ENCODE measurements at regions not wholly inside any gene's neighbourhood (a gene's known extent, or its start where the extent isn't known, plus 50 kb on each side); places are given as distances from the start of the nearest gene placed in this dataset.

DNA sequence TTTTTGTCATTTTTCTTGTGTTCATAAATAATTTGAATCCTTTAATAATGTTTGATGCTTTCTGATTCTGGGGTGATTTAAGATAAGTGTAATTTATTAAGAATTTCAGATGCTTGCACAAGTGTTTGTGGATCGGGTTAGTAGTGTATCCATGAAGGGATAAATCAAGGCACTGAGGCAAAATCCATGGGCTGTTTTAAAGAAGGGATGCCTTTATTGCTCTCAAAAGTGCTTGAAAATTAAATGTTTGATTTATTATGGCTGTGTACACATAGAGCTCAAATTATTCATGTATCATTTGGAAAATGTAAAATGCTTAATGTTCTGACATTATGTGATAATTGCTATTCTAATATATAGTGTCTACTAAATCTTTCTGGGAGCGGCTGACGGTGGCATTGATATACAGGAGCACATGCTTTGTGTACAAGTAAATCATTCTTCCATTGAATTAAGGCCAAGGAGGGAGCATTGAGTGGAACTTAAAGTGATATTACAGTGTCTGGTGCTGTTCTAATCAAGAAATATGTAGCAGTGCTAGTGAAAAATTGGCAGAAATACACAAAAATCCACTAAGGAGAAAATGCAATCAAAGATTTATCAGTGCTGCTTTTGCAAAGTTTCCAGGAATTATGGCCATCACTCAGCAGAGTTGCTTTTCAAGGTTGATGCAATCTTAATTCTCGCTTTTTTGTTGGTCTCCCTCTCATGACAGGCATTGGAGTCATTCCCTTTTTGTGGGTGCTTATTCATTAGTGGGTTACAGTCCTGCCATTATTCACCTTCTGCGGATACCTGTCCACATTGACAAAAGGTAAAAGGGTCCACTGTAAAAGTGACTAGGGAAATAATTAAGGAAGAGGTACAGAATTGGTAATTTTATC is 181.6 kb downstream of the MFSD1 start:
- no peak overlapping the region for H3K9ac ChIP-seq (ENCODE audit: insufficient read depth, low read length)
- TF ChIP-seq EZH2 (IDR thresholded peaks at IDR 0.05; ENCODE audit: low read length, missing control alignments): no peak
- TF ChIP-seq, protein P1, sequence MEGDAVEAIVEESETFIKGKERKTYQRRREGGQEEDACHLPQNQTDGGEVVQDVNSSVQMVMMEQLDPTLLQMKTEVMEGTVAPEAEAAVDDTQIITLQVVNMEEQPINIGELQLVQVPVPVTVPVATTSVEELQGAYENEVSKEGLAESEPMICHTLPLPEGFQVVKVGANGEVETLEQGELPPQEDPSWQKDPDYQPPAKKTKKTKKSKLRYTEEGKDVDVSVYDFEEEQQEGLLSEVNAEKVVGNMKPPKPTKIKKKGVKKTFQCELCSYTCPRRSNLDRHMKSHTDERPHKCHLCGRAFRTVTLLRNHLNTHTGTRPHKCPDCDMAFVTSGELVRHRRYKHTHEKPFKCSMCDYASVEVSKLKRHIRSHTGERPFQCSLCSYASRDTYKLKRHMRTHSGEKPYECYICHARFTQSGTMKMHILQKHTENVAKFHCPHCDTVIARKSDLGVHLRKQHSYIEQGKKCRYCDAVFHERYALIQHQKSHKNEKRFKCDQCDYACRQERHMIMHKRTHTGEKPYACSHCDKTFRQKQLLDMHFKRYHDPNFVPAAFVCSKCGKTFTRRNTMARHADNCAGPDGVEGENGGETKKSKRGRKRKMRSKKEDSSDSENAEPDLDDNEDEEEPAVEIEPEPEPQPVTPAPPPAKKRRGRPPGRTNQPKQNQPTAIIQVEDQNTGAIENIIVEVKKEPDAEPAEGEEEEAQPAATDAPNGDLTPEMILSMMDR (conservative IDR thresholded peaks at IDR 0.05 in 1 of 2, IDR thresholded peaks at IDR 0.05 in 1 of 2; ENCODE audit: low read depth in 1 of 2, low read length in 2 of 2): no peak
- H3K4me2 ChIP-seq (ENCODE audit: extremely low read depth, insufficient read depth, low read length): no peak overlapping the region
- H3K4me1 ChIP-seq (ENCODE audit: control insufficient read depth, extremely low read depth, insufficient read depth, low read length): no peaks in the 10 kb centered on the region
- no peak overlapping the region for H3K27ac ChIP-seq (ENCODE audit: insufficient read depth, low read length)
- H3K9me3 ChIP-seq (ENCODE audit: control insufficient read depth, insufficient read depth, low read depth, low read length): no peaks in the 10 kb centered on the region
- no peak overlapping the region for H2AFZ ChIP-seq (ENCODE audit: low read length)
- no peaks in the 10 kb centered on the region for H4K20me1 ChIP-seq (ENCODE audit: control insufficient read depth, extremely low read depth, insufficient read depth, low read length)
- no peaks in the 10 kb centered on the region for H3K36me3 ChIP-seq (ENCODE audit: control insufficient read depth, insufficient read depth, low read length)
- no peaks in the 10 kb centered on the region for H3K79me2 ChIP-seq (ENCODE audit: control insufficient read depth, insufficient read depth, low read length)
- no peak for DNase-seq (ENCODE audit: low read depth in 2 of 2)
- H3K4me3 ChIP-seq (replicated peaks in 1 of 4; ENCODE audit: control extremely low read depth in 1 of 4, insufficient read depth in 1 of 4, low read depth in 3 of 4, low read length in 4 of 4): no peak overlapping the region
- H3K27me3 ChIP-seq (ENCODE audit: control insufficient read depth, insufficient read depth, low read length): no peaks in the 10 kb centered on the region

DNA sequence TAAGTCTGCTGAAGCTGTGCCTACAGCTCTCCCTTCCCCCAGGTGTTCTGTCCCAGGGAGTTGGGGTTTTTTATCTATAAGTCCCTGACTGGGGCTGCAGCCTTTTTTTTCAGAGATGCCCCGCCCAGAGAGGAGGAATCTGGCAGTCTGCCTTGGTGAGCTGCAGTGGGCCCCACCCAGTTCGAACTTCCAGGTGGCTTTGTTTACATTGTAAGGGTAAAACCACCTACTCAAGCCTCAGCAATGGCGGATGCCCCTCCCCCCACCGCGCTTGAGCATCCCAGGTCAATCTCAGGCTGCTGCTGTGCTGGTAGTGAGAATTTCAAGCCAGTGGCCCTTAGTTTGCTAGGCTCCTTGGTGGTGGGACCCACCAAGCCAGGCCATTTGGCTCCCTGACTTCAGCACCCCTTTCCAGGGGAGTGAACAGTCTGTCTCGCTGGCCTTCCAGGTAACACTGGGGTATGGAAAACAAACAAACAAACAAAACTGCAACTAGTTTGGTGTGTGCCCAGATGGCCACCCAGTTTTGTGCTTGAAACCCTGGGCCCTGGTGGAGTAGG is 189.4 kb downstream of the MFSD1 start:
- no peaks in the 10 kb centered on the region for H3K4me1 ChIP-seq (ENCODE audit: control insufficient read depth, extremely low read depth, insufficient read depth, low read length)
- H3K4me3 ChIP-seq (replicated peaks in 1 of 4; ENCODE audit: control extremely low read depth in 1 of 4, insufficient read depth in 1 of 4, low read depth in 3 of 4, low read length in 4 of 4): no peak overlapping the region
- TF ChIP-seq EZH2 (IDR thresholded peaks at IDR 0.05; ENCODE audit: low read length, missing control alignments): no peak
- TF ChIP-seq, protein P1 (conservative IDR thresholded peaks at IDR 0.05 in 1 of 2, IDR thresholded peaks at IDR 0.05 in 1 of 2; ENCODE audit: low read depth in 1 of 2, low read length in 2 of 2): no peak
- no peaks in the 10 kb centered on the region for H3K79me2 ChIP-seq (ENCODE audit: control insufficient read depth, insufficient read depth, low read length)
- no peak overlapping the region for H2AFZ ChIP-seq (ENCODE audit: low read length)
- no peak for DNase-seq (ENCODE audit: low read depth in 2 of 2)
- H3K9me3 ChIP-seq (ENCODE audit: control insufficient read depth, insufficient read depth, low read depth, low read length): no peaks in the 10 kb centered on the region
- H3K9ac ChIP-seq (ENCODE audit: insufficient read depth, low read length): no peak overlapping the region
- H4K20me1 ChIP-seq (ENCODE audit: control insufficient read depth, extremely low read depth, insufficient read depth, low read length): no peaks in the 10 kb centered on the region
- H3K27me3 ChIP-seq (ENCODE audit: control insufficient read depth, insufficient read depth, low read length): no peaks in the 10 kb centered on the region
- no peak overlapping the region for H3K4me2 ChIP-seq (ENCODE audit: extremely low read depth, insufficient read depth, low read length)
- H3K36me3 ChIP-seq (ENCODE audit: control insufficient read depth, insufficient read depth, low read length): no peaks in the 10 kb centered on the region
- no peak overlapping the region for H3K27ac ChIP-seq (ENCODE audit: insufficient read depth, low read length)

DNA sequence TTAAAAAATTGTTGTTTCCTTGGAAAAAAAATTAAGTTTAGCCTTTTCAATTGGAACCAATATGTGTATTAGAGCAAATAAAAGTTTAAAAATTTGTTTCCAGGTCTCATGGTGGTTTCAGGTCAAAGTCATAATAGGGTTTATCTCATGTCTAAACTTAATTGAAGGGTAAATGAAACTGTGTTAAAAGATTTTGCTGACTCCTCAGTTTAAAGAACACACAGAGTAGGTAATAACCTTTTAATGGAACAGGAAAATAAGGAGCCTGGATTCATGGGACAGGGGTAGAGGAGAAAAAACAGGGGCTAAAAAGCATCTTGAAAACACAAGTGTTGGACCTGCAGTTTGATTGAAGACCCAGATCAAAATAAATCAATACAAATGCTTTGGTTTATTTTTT is 190.6 kb downstream of the MFSD1 start:
- H3K36me3 ChIP-seq (ENCODE audit: control insufficient read depth, insufficient read depth, low read length): no peaks in the 10 kb centered on the region
- TF ChIP-seq, protein P1 (conservative IDR thresholded peaks at IDR 0.05 in 1 of 2, IDR thresholded peaks at IDR 0.05 in 1 of 2; ENCODE audit: low read depth in 1 of 2, low read length in 2 of 2): no peak
- TF ChIP-seq EZH2 (IDR thresholded peaks at IDR 0.05; ENCODE audit: low read length, missing control alignments): no peak
- H3K4me1 ChIP-seq (ENCODE audit: control insufficient read depth, extremely low read depth, insufficient read depth, low read length): no peaks in the 10 kb centered on the region
- no peaks in the 10 kb centered on the region for H3K9me3 ChIP-seq (ENCODE audit: control insufficient read depth, insufficient read depth, low read depth, low read length)
- H4K20me1 ChIP-seq (ENCODE audit: control insufficient read depth, extremely low read depth, insufficient read depth, low read length): no peaks in the 10 kb centered on the region
- H3K27ac ChIP-seq (ENCODE audit: insufficient read depth, low read length): no peak overlapping the region
- H3K9ac ChIP-seq (ENCODE audit: insufficient read depth, low read length): no peak overlapping the region
- H3K27me3 ChIP-seq (ENCODE audit: control insufficient read depth, insufficient read depth, low read length): no peaks in the 10 kb centered on the region
- no peak overlapping the region for H2AFZ ChIP-seq (ENCODE audit: low read length)
- no peak overlapping the region for H3K4me2 ChIP-seq (ENCODE audit: extremely low read depth, insufficient read depth, low read length)
- H3K4me3 ChIP-seq (replicated peaks in 1 of 4; ENCODE audit: control extremely low read depth in 1 of 4, insufficient read depth in 1 of 4, low read depth in 3 of 4, low read length in 4 of 4): no peak overlapping the region
- DNase-seq (ENCODE audit: low read depth in 2 of 2): no peak
- no peaks in the 10 kb centered on the region for H3K79me2 ChIP-seq (ENCODE audit: control insufficient read depth, insufficient read depth, low read length)
